Esophagus squamous epithelium (tissue), 4 donors: ENCODE measurements at regions not wholly inside any gene's neighbourhood (a gene's known extent, or its start where the extent isn't known, plus 50 kb on each side); places are given as distances from the start of the nearest gene placed in this dataset.

Experiments used
- CTCF ChIP-seq, 6 experiments: fragments of 450-650 bp in 4 of 6; fragments of 200-600 bp in 2 of 6; sonication (generic) in 2 of 6; IDR thresholded peaks; one replicate each; pipeline ENCODE4 v1.5.1; 2016 to 2019; ENCODE audit warnings: antibody characterized with exemption in 6 of 6, mild to moderate bottlenecking in 4 of 6, moderate library complexity in 4 of 6
- POLR2A ChIP-seq, 4 donors: fragments of 450-650 bp; IDR thresholded peaks; one replicate each; pipeline ENCODE4 v1.6.1; 2017; ENCODE audit warnings: antibody characterized with exemption in 4 of 4, mild to moderate bottlenecking in 4 of 4, moderate library complexity in 3 of 4

DNA sequence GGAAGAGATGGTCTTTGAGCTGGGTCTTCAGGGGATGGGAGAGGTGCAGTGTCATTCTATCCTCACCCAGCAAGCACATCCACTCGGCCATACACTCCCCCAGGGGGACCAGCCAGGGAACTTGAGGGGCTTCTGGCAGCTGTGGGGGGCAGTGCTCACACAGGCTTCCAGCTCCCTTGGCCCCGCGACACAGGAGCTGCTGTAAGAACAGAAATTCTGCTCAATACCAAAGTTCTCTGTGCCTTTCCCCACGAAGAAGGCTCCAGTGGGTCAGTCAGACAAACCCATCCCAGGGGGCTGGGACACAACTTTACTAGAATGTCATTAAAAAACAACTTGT, 289.1 kb upstream of the RTL1 start:
- TF ChIP-seq CTCF (IDR thresholded peaks at IDR 0.05) (no peak), POLR2A (IDR thresholded peaks at IDR 0.05) (no peak)
